Activated naive CD8-positive, alpha-beta T cell treated with anti-CD3 and anti-CD28 coated beads for 36 hours (primary cell): ENCODE measurements at regions not wholly inside any gene's neighbourhood (a gene's known extent, or its start where the extent isn't known, plus 50 kb on each side); places are given as distances from the start of the nearest gene placed in this dataset.

ENCODE experiments used
- DNase-seq: peaks from one replicate; pipeline ENCODE4 v3.0.0; 2021
- H3K27ac Mint-ChIP-seq: one replicate; pipeline ENCODE4 v1.8.0; 2022; ENCODE audit warnings: mild to moderate bottlenecking, moderate library complexity, mixed read lengths
- H3K27me3 Mint-ChIP-seq: one replicate; pipeline ENCODE4 v1.8.0; 2022; ENCODE audit warnings: mild to moderate bottlenecking, mixed read lengths
- H3K36me3 Mint-ChIP-seq: one replicate; pipeline ENCODE4 v1.8.0; 2021; ENCODE audit warnings: mild to moderate bottlenecking, mixed read lengths
- H3K4me1 Mint-ChIP-seq: one replicate; pipeline ENCODE4 v1.8.0; 2021; ENCODE audit warnings: mixed read lengths
- H3K4me3 Mint-ChIP-seq: one replicate; pipeline ENCODE4 v1.8.0; 2022; ENCODE audit warnings: mild to moderate bottlenecking, moderate library complexity, mixed read lengths
- H3K9me3 Mint-ChIP-seq: one replicate; pipeline ENCODE4 v1.8.0; 2022; ENCODE audit warnings: mixed read lengths

DNA sequence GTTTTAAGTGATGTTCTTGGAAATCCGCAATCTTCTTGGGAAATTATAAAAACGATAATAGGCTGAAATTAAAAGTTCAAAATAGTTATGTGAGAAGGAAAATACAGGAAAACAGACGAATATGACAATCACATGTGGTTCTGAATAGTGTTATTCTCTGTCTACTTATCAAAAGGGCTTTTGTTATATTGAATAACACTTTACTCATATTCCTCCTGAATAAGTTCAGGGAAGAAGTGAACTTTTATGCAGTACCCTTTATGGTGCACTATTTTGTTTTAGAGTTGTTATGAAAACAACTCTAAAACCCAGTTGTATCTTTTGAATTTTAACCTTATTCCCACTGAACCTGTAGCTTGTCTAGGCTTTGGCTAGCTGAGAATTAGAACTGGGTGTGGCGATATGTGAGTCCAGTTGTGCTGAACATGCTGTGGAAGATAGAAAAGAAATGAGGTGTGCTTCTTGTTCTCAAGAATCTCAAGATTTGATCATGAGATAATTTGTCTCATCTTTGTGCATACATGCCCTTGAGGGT is 384.4 kb downstream of the LMO7 start:
- Mint-ChIP-seq H3K27me3 (peaks cover 8% of the 10 kb centered on the region), H3K9me3 (no peaks in the 10 kb centered on the region), H3K4me1 (no peaks in the 10 kb centered on the region), H3K4me3 (no peak overlapping the region), H3K36me3 (no peaks in the 10 kb centered on the region), H3K27ac (no peak overlapping the region)
- no peak for DNase-seq

GRCh38 chr13:76019421-76020044 is 383.4 kb downstream of the LMO7 start:
- Mint-ChIP-seq H3K36me3 (no peaks in the 10 kb centered on the region), H3K9me3 (no peaks in the 10 kb centered on the region)
- no peak for DNase-seq

GRCh38 chr13:76017861-76018556 is 381.9 kb downstream of the LMO7 start:
- H3K9me3 Mint-ChIP-seq, result no peaks in the 10 kb centered on the region
- no peaks in the 10 kb centered on the region for H3K27me3 Mint-ChIP-seq
- H3K36me3 Mint-ChIP-seq, result no peaks in the 10 kb centered on the region
- H3K4me3 Mint-ChIP-seq, result no peak overlapping the region
- DNase-seq, result no peak
- H3K27ac Mint-ChIP-seq, result no peak overlapping the region
- no peaks in the 10 kb centered on the region for H3K4me1 Mint-ChIP-seq

More at GRCh38 chr13:76019421-76020044, 383.4 kb downstream of the LMO7 start:
- Mint-ChIP-seq H3K4me3 (no peak overlapping the region), H3K4me1 (no peaks in the 10 kb centered on the region), H3K27me3 (peaks cover 6% of the 10 kb centered on the region), H3K27ac (no peak overlapping the region)

- Mint-ChIP-seq H3K27ac (no peak overlapping the region), H3K27me3 (no peaks in the 10 kb centered on the region), H3K4me3 (no peak overlapping the region), H3K4me1 (no peaks in the 10 kb centered on the region), H3K36me3 (no peaks in the 10 kb centered on the region), H3K9me3 (no peaks in the 10 kb centered on the region)
- peak; percentile 2 for DNase-seq
Measured at GRCh38 chr13:76016799-76017400, 380.8 kb downstream of the LMO7 start.

DNA sequence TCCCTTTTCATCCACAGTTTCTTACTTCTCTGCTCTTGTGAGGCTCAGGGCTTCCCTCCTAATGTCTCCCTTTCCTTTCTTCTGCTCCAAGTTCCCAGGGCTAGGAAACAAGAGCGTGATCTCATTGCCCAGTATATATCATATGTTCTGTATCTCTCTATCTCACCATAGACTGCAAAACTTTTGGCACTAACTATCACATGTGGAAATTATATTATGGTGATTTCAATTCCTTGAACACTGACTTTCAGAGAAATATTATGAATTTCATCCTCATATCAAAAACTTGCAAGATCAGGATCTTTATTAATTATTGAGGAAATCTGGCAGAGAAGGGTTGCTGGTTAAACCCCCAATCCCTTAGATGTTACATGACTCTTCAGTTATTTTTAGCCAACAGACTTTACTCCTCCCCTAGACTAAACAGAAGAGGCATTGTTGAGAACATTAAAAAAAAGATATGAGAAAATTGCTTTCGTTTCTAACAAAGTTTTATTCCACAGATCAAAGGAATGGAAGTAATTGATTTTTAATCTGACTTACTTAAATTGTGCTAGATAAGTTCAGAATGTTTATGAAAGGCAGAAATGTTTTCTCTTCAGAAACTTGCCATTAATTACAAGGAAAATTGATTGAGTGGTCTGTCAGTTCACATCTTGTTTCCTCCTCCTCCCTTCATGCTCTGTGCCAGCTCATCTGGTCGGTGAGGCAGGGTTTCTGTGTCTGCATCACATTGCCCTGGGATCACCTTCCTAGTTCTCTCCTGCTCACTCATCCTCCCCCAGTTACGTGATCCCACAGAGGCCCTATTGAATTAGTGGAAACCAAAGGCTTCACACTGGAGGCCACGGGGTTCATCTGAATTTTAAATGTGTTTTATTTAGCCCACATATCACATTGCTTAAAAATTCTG is 378.5 kb downstream of the LMO7 start:
- H3K4me3 Mint-ChIP-seq, result no peak overlapping the region
- no peak overlapping the region for H3K27ac Mint-ChIP-seq
- H3K4me1 Mint-ChIP-seq, result no peaks in the 10 kb centered on the region
- no peaks in the 10 kb centered on the region for H3K27me3 Mint-ChIP-seq
- H3K9me3 Mint-ChIP-seq, result no peaks in the 10 kb centered on the region
- no peak for DNase-seq
- no peaks in the 10 kb centered on the region for H3K36me3 Mint-ChIP-seq

GRCh38 chr13:76012091-76012721 is 376.1 kb downstream of the LMO7 start:
- no peak for DNase-seq
- H3K36me3 Mint-ChIP-seq, result no peaks in the 10 kb centered on the region
- H3K9me3 Mint-ChIP-seq, result no peaks in the 10 kb centered on the region
- no peaks in the 10 kb centered on the region for H3K4me1 Mint-ChIP-seq
- no peak overlapping the region for H3K27ac Mint-ChIP-seq
- H3K4me3 Mint-ChIP-seq, result no peak overlapping the region
- no peaks in the 10 kb centered on the region for H3K27me3 Mint-ChIP-seq

- no peaks in the 10 kb centered on the region for H3K4me1 Mint-ChIP-seq
- no peak for DNase-seq
- H3K27ac Mint-ChIP-seq, result no peak overlapping the region
- H3K4me3 Mint-ChIP-seq, result no peak overlapping the region
- H3K27me3 Mint-ChIP-seq, result no peaks in the 10 kb centered on the region
- H3K36me3 Mint-ChIP-seq, result no peaks in the 10 kb centered on the region
- H3K9me3 Mint-ChIP-seq, result no peaks in the 10 kb centered on the region
Measured at GRCh38 chr13:76009267-76009890, 373.2 kb downstream of the LMO7 start.

DNA sequence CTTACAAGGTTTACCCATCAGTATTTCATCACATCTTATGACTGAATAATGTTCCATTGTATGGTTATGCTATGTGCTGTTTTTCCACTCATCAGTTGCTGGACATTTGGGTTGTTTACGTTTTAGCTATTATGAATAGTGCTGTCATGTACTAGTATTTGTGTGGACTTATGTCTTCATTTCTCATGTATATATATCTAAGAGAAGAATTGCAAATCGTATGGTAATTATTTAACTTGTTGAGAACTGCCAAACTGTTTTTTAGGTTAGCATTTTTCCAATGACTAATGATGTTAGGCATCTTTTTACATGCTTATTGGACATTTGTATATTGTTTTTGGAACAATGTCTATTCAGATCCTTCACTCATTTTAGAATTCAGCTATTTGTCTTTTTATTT is 368.3 kb downstream of the LMO7 start:
- H3K36me3 Mint-ChIP-seq, result no peaks in the 10 kb centered on the region
- no peak overlapping the region for H3K4me3 Mint-ChIP-seq

GRCh38 chr13:76000131-76000530 is 364.0 kb downstream of the LMO7 start:
- no peak overlapping the region for H3K4me3 Mint-ChIP-seq
- H3K4me1 Mint-ChIP-seq, result no peaks in the 10 kb centered on the region
- no peaks in the 10 kb centered on the region for H3K9me3 Mint-ChIP-seq
- no peak for DNase-seq
- H3K36me3 Mint-ChIP-seq, result no peaks in the 10 kb centered on the region
- H3K27me3 Mint-ChIP-seq, result no peaks in the 10 kb centered on the region
- H3K27ac Mint-ChIP-seq, result no peak overlapping the region

More for the DNA sequence above, 368.3 kb downstream of the LMO7 start:
- Mint-ChIP-seq H3K9me3 (no peaks in the 10 kb centered on the region), H3K27ac (no peak overlapping the region), H3K27me3 (no peaks in the 10 kb centered on the region), H3K4me1 (no peaks in the 10 kb centered on the region)
- DNase-seq, result no peak

DNA sequence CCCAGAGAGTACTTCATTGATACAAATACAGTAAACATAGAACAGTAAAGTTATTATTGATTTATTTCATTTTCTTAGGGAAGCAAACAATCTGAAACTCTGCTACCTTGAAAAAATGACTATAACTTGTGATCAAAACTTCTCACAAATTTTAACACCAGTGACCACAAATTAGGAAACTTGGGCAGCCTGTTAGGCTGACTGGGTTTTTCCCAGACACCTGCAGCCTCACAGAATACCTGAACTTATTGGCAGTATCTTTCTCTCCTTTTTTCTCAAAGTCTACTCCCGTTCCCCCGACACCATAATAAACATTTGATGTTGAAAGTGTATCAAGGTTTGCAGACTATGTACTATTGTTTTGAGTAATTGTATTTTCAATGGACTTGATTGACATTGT is 360.5 kb downstream of the LMO7 start:
- no peaks in the 10 kb centered on the region for H3K27me3 Mint-ChIP-seq
- no peaks in the 10 kb centered on the region for H3K9me3 Mint-ChIP-seq
- no peak for DNase-seq
- H3K4me3 Mint-ChIP-seq, result no peak overlapping the region
- H3K27ac Mint-ChIP-seq, result no peak overlapping the region
- H3K36me3 Mint-ChIP-seq, result no peaks in the 10 kb centered on the region
- no peaks in the 10 kb centered on the region for H3K4me1 Mint-ChIP-seq

- Mint-ChIP-seq H3K27me3 (no peaks in the 10 kb centered on the region), H3K9me3 (no peaks in the 10 kb centered on the region), H3K27ac (no peak overlapping the region), H3K36me3 (no peaks in the 10 kb centered on the region), H3K4me3 (no peak overlapping the region), H3K4me1 (no peaks in the 10 kb centered on the region)
- no peak for DNase-seq
Measured at GRCh38 chr13:75995966-75996365, 359.8 kb downstream of the LMO7 start.

GRCh38 chr13:75993823-75994222 is 357.7 kb downstream of the LMO7 start:
- H3K4me1 Mint-ChIP-seq, result no peaks in the 10 kb centered on the region
- H3K4me3 Mint-ChIP-seq, result no peak overlapping the region
- no peaks in the 10 kb centered on the region for H3K9me3 Mint-ChIP-seq
- no peaks in the 10 kb centered on the region for H3K36me3 Mint-ChIP-seq
- H3K27ac Mint-ChIP-seq, result no peak overlapping the region
- no peak for DNase-seq
- H3K27me3 Mint-ChIP-seq, result no peaks in the 10 kb centered on the region

DNA sequence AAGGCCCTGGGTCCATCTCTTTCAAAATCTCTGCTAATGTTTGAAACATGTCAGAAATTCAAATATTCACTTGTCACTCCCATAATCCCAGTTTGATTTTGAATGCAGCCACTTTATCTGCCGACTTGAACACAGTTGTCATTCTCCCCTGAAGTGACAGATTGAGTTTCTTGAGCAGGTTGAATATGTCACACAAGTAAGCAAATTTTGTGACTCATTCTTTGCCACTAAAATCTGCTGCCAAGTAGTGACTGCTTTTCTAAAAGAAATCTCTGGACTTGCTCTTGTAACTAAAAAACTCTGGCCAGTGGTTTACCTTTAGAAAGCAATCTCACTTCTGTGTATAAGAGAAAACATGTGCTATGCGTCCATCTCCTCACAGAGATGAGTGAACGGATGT is 357.1 kb downstream of the LMO7 start:
- Mint-ChIP-seq H3K9me3 (no peaks in the 10 kb centered on the region), H3K27ac (no peak overlapping the region), H3K4me3 (no peak overlapping the region), H3K4me1 (no peaks in the 10 kb centered on the region), H3K27me3 (no peaks in the 10 kb centered on the region), H3K36me3 (no peaks in the 10 kb centered on the region)
- no peak for DNase-seq

- DNase-seq, result no peak
- Mint-ChIP-seq H3K4me3 (no peak overlapping the region), H3K27me3 (peaks cover 8% of the 10 kb centered on the region), H3K27ac (no peak overlapping the region), H3K36me3 (no peaks in the 10 kb centered on the region), H3K9me3 (no peaks in the 10 kb centered on the region), H3K4me1 (no peaks in the 10 kb centered on the region)
Measured at GRCh38 chr13:75986818-75987217, 350.7 kb downstream of the LMO7 start.
